Loucy (cell line): ENCODE measurements at regions not wholly inside any gene's neighbourhood (a gene's known extent, or its start where the extent isn't known, plus 50 kb on each side); places are given as distances from the start of the nearest gene placed in this dataset.
"Not testable (repeated sequence)": the region's sequence is repeated elsewhere in the genome, so short reads cannot be mapped to it uniquely, and the experiment has no call there.

ENCODE experiments used
- H2AFZ ChIP-seq: fragments of 200-600 bp; sonication (generic); 2 replicates; pipeline ENCODE4 v1.6.0; 2016; ENCODE audit warnings: antibody characterized with exemption, mild to moderate bottlenecking, low read length, moderate library complexity
- H3F3A ChIP-seq: fragments of 200-600 bp; 2 replicates; pipeline ENCODE4 v1.6.0; 2016; ENCODE audit warnings: antibody characterized with exemption, low read depth, mild to moderate bottlenecking
- H3K27me3 ChIP-seq: fragments of 200-600 bp; sonication (generic); 2 replicates; pipeline ENCODE4 v1.6.1; 2014; ENCODE audit warnings: low read length, mild to moderate bottlenecking; ENCODE audit not compliant: insufficient read depth, poor library complexity, severe bottlenecking
- H3K36me3 ChIP-seq: fragments of 200-600 bp; sonication (generic); 2 replicates; pipeline ENCODE4 v1.6.1; 2016; ENCODE audit warnings: low read length; ENCODE audit not compliant: insufficient read depth
- H3K4me1 ChIP-seq: fragments of 200-600 bp; sonication (generic); 2 replicates; pipeline ENCODE4 v1.5.1; 2014; ENCODE audit warnings: low read length, mild to moderate bottlenecking; ENCODE audit not compliant: insufficient read depth, poor library complexity, severe bottlenecking
- H3K4me2 ChIP-seq: fragments of 200-600 bp; sonication (generic); 2 replicates; pipeline ENCODE4 v1.6.0; 2014; ENCODE audit warnings: antibody characterized with exemption, low read length, low read depth, mild to moderate bottlenecking; ENCODE audit not compliant: poor library complexity, severe bottlenecking
- H3K4me3 ChIP-seq: fragments of 200-600 bp; sonication (generic); 2 replicates; pipeline ENCODE4 v1.5.1; 2014; ENCODE audit warnings: low read length, mild to moderate bottlenecking, mixed read lengths; ENCODE audit not compliant: poor library complexity, severe bottlenecking
- H3K79me2 ChIP-seq: fragments of 200-600 bp; sonication (generic); 2 replicates; pipeline ENCODE4 v1.6.1; 2014; ENCODE audit warnings: low read length; ENCODE audit not compliant: insufficient read depth
- H3K9ac ChIP-seq: fragments of 200-600 bp; sonication (generic); 2 replicates; pipeline ENCODE4 v1.6.0; 2014; ENCODE audit warnings: mild to moderate bottlenecking, low read depth, low read length, moderate library complexity; ENCODE audit not compliant: poor library complexity, severe bottlenecking
- H3K9me2 ChIP-seq: fragments of 200-600 bp; sonication (generic); replicated peaks from 2 replicates; pipeline ENCODE4 v1.6.1; 2016; ENCODE audit warnings: low read depth, low read length, mixed read lengths
- H3K9me3 ChIP-seq: fragments of 200-600 bp; sonication (generic); 2 replicates; pipeline ENCODE4 v1.6.1; 2014; ENCODE audit warnings: mild to moderate bottlenecking, antibody characterized with exemption, low read length, low read depth; ENCODE audit not compliant: insufficient read depth
- H4K20me1 ChIP-seq: fragments of 200-600 bp; sonication (generic); 2 replicates; pipeline ENCODE4 v1.6.0; 2014; ENCODE audit warnings: antibody characterized with exemption, low read length, mild to moderate bottlenecking; ENCODE audit not compliant: insufficient read depth, poor library complexity, severe bottlenecking
- EZH2phosphoT487 ChIP-seq: fragments of 200-600 bp; IDR thresholded peaks from 2 replicates; pipeline ENCODE4 v1.6.1; 2018; ENCODE audit warnings: antibody characterized with exemption, mild to moderate bottlenecking, moderate library complexity, borderline replicate concordance
- TF ChIP-seq, protein P1 (sequence below): fragments of 200-600 bp; sonication (generic); conservative IDR thresholded peaks from 2 replicates; pipeline ENCODE4 v1.5.1; 2014; ENCODE audit warnings: mild to moderate bottlenecking, antibody characterized with exemption, low read length

DNA sequence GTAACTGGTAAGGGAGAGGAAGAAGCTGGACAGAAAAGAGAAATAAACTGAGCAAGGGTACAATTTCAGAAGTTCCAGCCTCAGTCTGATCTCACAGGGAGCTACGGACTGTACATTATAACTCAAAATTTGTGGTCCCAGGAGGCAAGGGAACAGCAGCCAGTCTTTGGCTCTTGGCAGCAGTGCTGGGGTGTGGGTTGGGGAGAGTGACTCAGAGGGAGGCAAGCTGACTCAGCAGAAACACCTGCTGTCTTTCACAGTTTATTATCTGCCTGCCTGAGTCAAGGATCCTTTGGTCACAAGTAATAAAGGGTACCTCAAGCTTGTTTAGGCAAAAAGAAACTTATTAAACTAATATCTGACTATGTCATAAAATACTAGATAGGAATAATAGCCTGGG, 73.5 kb upstream of the KIF2B start:
- Histone ChIP-seq H3K79me2 (no peaks in the 10 kb centered on the region), H3K9me2 (no peaks in the 10 kb centered on the region), H3K27me3 (no peaks in the 10 kb centered on the region), H3K4me1 (no peaks in the 10 kb centered on the region), H3F3A (no peaks in the 10 kb centered on the region), H3K9me3 (no peaks in the 10 kb centered on the region), H4K20me1 (no peaks in the 10 kb centered on the region), H3K36me3 (no peaks in the 10 kb centered on the region), H2AFZ (no peak overlapping the region), H3K4me3 (no peak overlapping the region), H3K9ac (no peak overlapping the region), H3K4me2 (no peak overlapping the region)
- no peak for TF ChIP-seq EZH2phosphoT487
- TF ChIP-seq, protein P1, sequence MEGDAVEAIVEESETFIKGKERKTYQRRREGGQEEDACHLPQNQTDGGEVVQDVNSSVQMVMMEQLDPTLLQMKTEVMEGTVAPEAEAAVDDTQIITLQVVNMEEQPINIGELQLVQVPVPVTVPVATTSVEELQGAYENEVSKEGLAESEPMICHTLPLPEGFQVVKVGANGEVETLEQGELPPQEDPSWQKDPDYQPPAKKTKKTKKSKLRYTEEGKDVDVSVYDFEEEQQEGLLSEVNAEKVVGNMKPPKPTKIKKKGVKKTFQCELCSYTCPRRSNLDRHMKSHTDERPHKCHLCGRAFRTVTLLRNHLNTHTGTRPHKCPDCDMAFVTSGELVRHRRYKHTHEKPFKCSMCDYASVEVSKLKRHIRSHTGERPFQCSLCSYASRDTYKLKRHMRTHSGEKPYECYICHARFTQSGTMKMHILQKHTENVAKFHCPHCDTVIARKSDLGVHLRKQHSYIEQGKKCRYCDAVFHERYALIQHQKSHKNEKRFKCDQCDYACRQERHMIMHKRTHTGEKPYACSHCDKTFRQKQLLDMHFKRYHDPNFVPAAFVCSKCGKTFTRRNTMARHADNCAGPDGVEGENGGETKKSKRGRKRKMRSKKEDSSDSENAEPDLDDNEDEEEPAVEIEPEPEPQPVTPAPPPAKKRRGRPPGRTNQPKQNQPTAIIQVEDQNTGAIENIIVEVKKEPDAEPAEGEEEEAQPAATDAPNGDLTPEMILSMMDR, result no peak

DNA sequence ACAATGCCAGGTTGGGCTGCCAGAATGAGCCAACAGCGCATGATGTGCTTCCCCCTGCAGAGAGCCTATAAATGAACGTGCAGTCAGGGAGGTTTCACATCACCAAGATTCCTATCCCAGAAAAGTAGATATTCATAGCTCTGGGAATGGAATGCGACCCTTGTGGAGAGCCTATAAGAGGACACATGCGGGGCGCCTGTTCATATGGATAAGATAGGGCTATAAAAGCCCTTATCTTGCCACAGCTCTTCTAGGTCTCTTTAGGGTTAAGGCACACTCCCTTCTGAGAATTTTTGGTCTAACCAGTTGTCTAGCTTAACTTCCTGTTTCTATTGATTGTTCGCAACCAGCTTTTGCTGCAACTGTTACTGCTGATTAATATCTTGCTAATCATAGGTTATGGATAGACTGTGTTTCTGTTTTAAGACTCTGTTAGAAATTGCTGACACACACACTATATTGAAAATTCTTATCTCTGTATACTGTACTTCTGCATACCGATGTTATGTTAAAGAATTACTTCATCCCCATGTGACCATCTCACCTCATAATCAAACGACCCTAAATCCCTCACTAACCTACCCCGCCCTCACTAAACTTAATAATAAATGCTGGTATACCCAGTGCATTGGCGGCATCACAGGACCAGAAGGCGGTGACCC, 74.4 kb upstream of the KIF2B start:
- not testable (repeated sequence) for H3K9me3 ChIP-seq, H3K9ac ChIP-seq, H3K79me2 ChIP-seq, H3K36me3 ChIP-seq, H3K9me2 ChIP-seq, H3K4me1 ChIP-seq, H2AFZ ChIP-seq, H4K20me1 ChIP-seq, H3F3A ChIP-seq, H3K4me3 ChIP-seq, H3K4me2 ChIP-seq, H3K27me3 ChIP-seq

DNA sequence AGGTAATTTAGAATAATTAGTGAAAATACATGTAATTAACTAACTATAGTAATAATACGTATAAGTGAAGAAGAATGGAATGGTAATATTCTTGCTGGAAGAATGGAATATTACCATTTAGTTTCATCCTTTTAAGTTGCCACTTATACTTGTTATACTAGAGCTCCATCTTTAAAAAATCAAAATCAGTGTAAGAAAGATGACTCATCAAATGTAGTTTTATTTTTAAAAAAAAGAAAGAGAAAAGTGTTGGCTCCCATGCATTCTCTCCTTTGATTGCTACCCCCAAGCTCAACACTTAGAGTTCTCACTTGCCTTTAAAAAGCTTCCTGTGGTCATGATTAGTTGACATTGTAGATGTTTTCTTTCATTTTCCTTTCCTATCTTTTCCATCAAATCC, 82.4 kb upstream of the KIF2B start:
- H4K20me1 ChIP-seq, result no peaks in the 10 kb centered on the region
- H3K36me3 ChIP-seq, result no peaks in the 10 kb centered on the region
- H3F3A ChIP-seq, result no peaks in the 10 kb centered on the region
- H3K9me2 ChIP-seq, result no peaks in the 10 kb centered on the region
- no peak overlapping the region for H3K4me2 ChIP-seq
- TF ChIP-seq EZH2phosphoT487, result no peak
- TF ChIP-seq, protein P1, result no peak
- H3K4me1 ChIP-seq, result no peaks in the 10 kb centered on the region
- no peak overlapping the region for H3K9ac ChIP-seq
- H3K79me2 ChIP-seq, result no peaks in the 10 kb centered on the region
- H2AFZ ChIP-seq, result no peak overlapping the region
- no peaks in the 10 kb centered on the region for H3K9me3 ChIP-seq
- H3K27me3 ChIP-seq, result no peaks in the 10 kb centered on the region
- H3K4me3 ChIP-seq, result no peak overlapping the region
